IMR-90 (cell line): ENCODE measurements at regions not wholly inside any gene's neighbourhood (a gene's known extent, or its start where the extent isn't known, plus 50 kb on each side); places are given as distances from the start of the nearest gene placed in this dataset.
A peak's percentile ranks its signal among the peaks of the same experiment; 100 is the strongest.

Experiments used
- ATAC-seq: fragments of 200-7000 bp; cut with Tn5 transposase; 2 replicates; pipeline ENCODE4 v1.9.1; 2020; ENCODE audit warnings: low read depth, mild to moderate bottlenecking, moderate library complexity
- BruUV-seq: library from RNA; stranded (reverse); fragments of 400-500 nt; replicated peaks from 2 replicates; lab custom pipeline; 2021; lab: Mats Ljungman, UMichigan
- CTCF ChIA-PET: fragments of 300-600 bp; formaldehyde crosslinking; extraction: SDS; loops from one replicate; lab custom pipeline; 2021; ENCODE audit warnings: antibody characterized with exemption; lab: Yijun Ruan, JAX
- POLR2A ChIA-PET: fragments of 300-600 bp; sonication (Branson Sonifier 250); formaldehyde crosslinking; loops from one replicate; lab custom pipeline; 2022; ENCODE audit warnings: antibody characterized with exemption; ENCODE audit not compliant: unreplicated experiment; lab: Charles Lee
- DNase-seq: peaks from one replicate; pipeline ENCODE4 v3.0.0; 2013
- H2AFZ ChIP-seq: replicated peaks from 2 replicates; pipeline ENCODE3; 2013; ENCODE audit warnings: low read length, mild to moderate bottlenecking; ENCODE audit not compliant: poor library complexity
- H2AK5ac ChIP-seq: 2 replicates; pipeline ENCODE4 v1.6.1; 2013; ENCODE audit warnings: low read depth, low read length, inconsistent platforms
- H2AK9ac ChIP-seq: replicated peaks from 2 replicates; pipeline ENCODE3; 2013; ENCODE audit warnings: mild to moderate bottlenecking, low read depth, low read length, moderate library complexity; ENCODE audit not compliant: poor library complexity
- H2BK120ac ChIP-seq: 2 replicates; pipeline ENCODE4 v1.6.1; 2013; ENCODE audit warnings: low read depth, low read length, inconsistent platforms
- H2BK15ac ChIP-seq: 3 replicates; pipeline ENCODE4 v1.6.1; 2013; ENCODE audit warnings: low read depth, low read length, inconsistent platforms
- H2BK20ac ChIP-seq: 2 replicates; pipeline ENCODE4 v1.6.1; 2013; ENCODE audit warnings: low read depth, mild to moderate bottlenecking, inconsistent platforms, low read length, moderate library complexity
- H2BK5ac ChIP-seq: 2 replicates; pipeline ENCODE4 v1.6.1; 2013; ENCODE audit warnings: mild to moderate bottlenecking, low read depth, low read length, inconsistent platforms; ENCODE audit not compliant: poor library complexity, severe bottlenecking
- H3K14ac ChIP-seq: replicated peaks from 2 replicates; pipeline ENCODE4 v1.6.1; 2013; ENCODE audit warnings: low read depth, low read length, inconsistent platforms
- H3K18ac ChIP-seq: 2 replicates; pipeline ENCODE4 v1.6.1; 2013; ENCODE audit warnings: low read depth, low read length, control low read depth
- H3K23ac ChIP-seq: 2 replicates; pipeline ENCODE4 v1.6.1; 2013; ENCODE audit warnings: low read depth, low read length, inconsistent platforms
- H3K27ac ChIP-seq: 2 replicates; pipeline ENCODE4 v1.5.1; 2013; ENCODE audit warnings: mild to moderate bottlenecking, control low read depth, low read length; ENCODE audit not compliant: insufficient read depth
- H3K27me3 ChIP-seq: 2 replicates; pipeline ENCODE4 v1.6.1; 2013; ENCODE audit warnings: low read length; ENCODE audit not compliant: control insufficient read depth, insufficient read depth
- H3K36me3 ChIP-seq: 2 replicates; pipeline ENCODE4 v1.6.1; 2013; ENCODE audit warnings: low read length, mixed read lengths; ENCODE audit not compliant: control insufficient read depth, insufficient read depth
- H3K4ac ChIP-seq: 2 replicates; pipeline ENCODE4 v1.6.1; 2013; ENCODE audit warnings: low read depth, low read length, inconsistent platforms
- H3K4me1 ChIP-seq: 2 replicates; pipeline ENCODE4 v1.6.1; 2013; ENCODE audit warnings: low read length, mixed read lengths; ENCODE audit not compliant: control insufficient read depth, insufficient read depth
- H3K4me2 ChIP-seq: 2 replicates; pipeline ENCODE4 v1.6.1; 2013; ENCODE audit warnings: low read depth, mild to moderate bottlenecking, control low read depth, low read length, moderate library complexity
- H3K4me3 ChIP-seq: 2 replicates; pipeline ENCODE4 v1.5.1; 2013; ENCODE audit warnings: low read depth, mild to moderate bottlenecking, control low read depth, low read length, moderate library complexity; ENCODE audit not compliant: insufficient read depth
- H3K56ac ChIP-seq: 2 replicates; pipeline ENCODE4 v1.6.1; 2013; ENCODE audit warnings: low read length, inconsistent platforms; ENCODE audit not compliant: insufficient read depth; ENCODE audit errors: extremely low read depth
- H3K79me1 ChIP-seq, 2 experiments: 2 replicates each; pipeline ENCODE4 v1.6.1; 2013; ENCODE audit warnings: low read length in 2 of 2, inconsistent platforms in 1 of 2, low read depth in 1 of 2
- H3K9ac ChIP-seq: 2 replicates; pipeline ENCODE4 v1.6.1; 2013; ENCODE audit warnings: low read depth, low read length, control low read depth
- H3K9me1 ChIP-seq: 2 replicates; pipeline ENCODE4 v1.6.1; 2013; ENCODE audit warnings: low read length, inconsistent platforms; ENCODE audit not compliant: insufficient read depth
- H3K9me3 ChIP-seq: 2 replicates; pipeline ENCODE4 v1.6.1; 2013; ENCODE audit warnings: low read length; ENCODE audit not compliant: control insufficient read depth, insufficient read depth
- H4K20me1 ChIP-seq: 2 replicates; pipeline ENCODE4 v1.6.1; 2013; ENCODE audit warnings: low read length, inconsistent platforms; ENCODE audit not compliant: insufficient read depth
- H4K5ac ChIP-seq: 2 replicates; pipeline ENCODE4 v1.6.1; 2013; ENCODE audit warnings: mild to moderate bottlenecking, low read depth, low read length, control low read depth
- H4K8ac ChIP-seq, 2 experiments: 2 replicates each; pipeline ENCODE4 v1.6.1; 2013; ENCODE audit warnings: low read depth in 2 of 2, low read length in 2 of 2, control low read depth in 1 of 2, inconsistent platforms in 1 of 2
- H4K91ac ChIP-seq: 2 replicates; pipeline ENCODE4 v1.6.1; 2013; ENCODE audit warnings: low read depth, low read length, inconsistent platforms; ENCODE audit not compliant: insufficient read depth
- CEBPB ChIP-seq: IDR thresholded peaks from 2 replicates; pipeline ENCODE4 v1.6.1; 2012; ENCODE audit warnings: low read depth, low read length, improper control_type of control experiment
- MAFK ChIP-seq: IDR thresholded peaks from 2 replicates; pipeline ENCODE4 v1.6.1; 2012; ENCODE audit warnings: low read depth, low read length, improper control_type of control experiment
- MXI1 ChIP-seq: IDR thresholded peaks from 2 replicates; pipeline ENCODE4 v1.6.1; 2012; ENCODE audit warnings: low read depth, mild to moderate bottlenecking, low read length, moderate library complexity, borderline replicate concordance
- NFE2L2 ChIP-seq: fragments of 150-350 bp; IDR thresholded peaks from 2 replicates; pipeline ENCODE4 v1.6.1; 2016; ENCODE audit warnings: low read depth, mild to moderate bottlenecking, low read length
- WGBS, 2 experiments: methylation state at CpG; one replicate each; pipeline versions ENCODE4 v1.1.5 to v1.1.7; 2013; ENCODE audit warnings: missing lambda C conversion rate in 2 of 2; ENCODE audit not compliant: insufficient read length in 1 of 2; ENCODE audit errors: extremely low coverage in 2 of 2; 5-methylcytosine and 5-hydroxymethylcytosine counted together
- dilution Hi-C: fragments of 300-500 bp; cut with HindIII; formaldehyde crosslinking; loops from one replicate; pipeline ENCODE4 v1.14.3; 2018; ENCODE audit warnings: low sequenced_read_pairs; ENCODE audit not compliant: unreplicated experiment
- in situ Hi-C: fragments of 300-500 bp; cut with MboI; formaldehyde crosslinking; loops from 3 replicates; pipeline ENCODE4 v1.14.3; 2019; ENCODE audit warnings: low sequenced_read_pairs, inconsistent platforms, mixed read lengths
- intact Hi-C: fragments of 100-400 bp; cut with micrococcal nuclease; formaldehyde crosslinking; loops from 2 replicates; pipeline ENCODE4 v1.10.0; 2022

- no peak overlapping the region for H3K9ac ChIP-seq
- H3K27me3 ChIP-seq: no peaks in the 10 kb centered on the region
- intact Hi-C loops (no loop called here), dilution Hi-C loops (no loop called here), in situ Hi-C loops (no loop called here)
- H3K36me3 ChIP-seq: no peaks in the 10 kb centered on the region
- H2BK15ac ChIP-seq: no peak overlapping the region
- H3K9me1 ChIP-seq: no peaks in the 10 kb centered on the region
- ChIA-PET CTCF (no interaction called here), POLR2A (no interaction called here)
- H3K4me1 ChIP-seq: no peaks in the 10 kb centered on the region
- no peak overlapping the region for H2AFZ ChIP-seq
- BruUV-seq: no TSS peak
- H3K14ac ChIP-seq: no peak overlapping the region
- no peak overlapping the region for H3K56ac ChIP-seq
- H2BK5ac ChIP-seq: no peak overlapping the region
- H3K4me3 ChIP-seq: no peak overlapping the region
- no peak overlapping the region for H2BK120ac ChIP-seq
- H3K79me1 ChIP-seq: no peaks in the 10 kb centered on the region
- H4K5ac ChIP-seq: no peak overlapping the region
- no peaks in the 10 kb centered on the region for H4K20me1 ChIP-seq
- H3K23ac ChIP-seq: no peak overlapping the region
- no peak overlapping the region for H4K91ac ChIP-seq
- DNase-seq (no peak), ATAC-seq (no peak)
- no peak overlapping the region for H3K27ac ChIP-seq
- H3K18ac ChIP-seq: no peak overlapping the region
- H4K8ac ChIP-seq: no peak overlapping the region
- H3K4me2 ChIP-seq: no peak overlapping the region
- TF ChIP-seq MAFK (peak; percentile 90), NFE2L2 (no peak), CEBPB (no peak), MXI1 (no peak)
- no peak overlapping the region for H2AK5ac ChIP-seq
- H3K4ac ChIP-seq: no peak overlapping the region
- 100% methylated on average over 1 of the region's 1 CpG; no CpG with 5 or more reads in 1 of the 2 experiments for WGBS, 2 experiments
- no peaks in the 10 kb centered on the region for H3K9me3 ChIP-seq
- H2AK9ac ChIP-seq: no peak overlapping the region
- H2BK20ac ChIP-seq: no peak overlapping the region
Measured at GRCh38 chr1:190043655-190044054, 434.0 kb downstream of the BRINP3 start.
